ENCODE measurements at regions not wholly inside any gene's neighbourhood (a gene's known extent, or its start where the extent isn't known, plus 50 kb on each side); places are given as distances from the start of the nearest gene placed in this dataset.
"Not testable (repeated sequence)": the region's sequence is repeated elsewhere in the genome, so short reads cannot be mapped to it uniquely, and the experiment has no call there.

DNA sequence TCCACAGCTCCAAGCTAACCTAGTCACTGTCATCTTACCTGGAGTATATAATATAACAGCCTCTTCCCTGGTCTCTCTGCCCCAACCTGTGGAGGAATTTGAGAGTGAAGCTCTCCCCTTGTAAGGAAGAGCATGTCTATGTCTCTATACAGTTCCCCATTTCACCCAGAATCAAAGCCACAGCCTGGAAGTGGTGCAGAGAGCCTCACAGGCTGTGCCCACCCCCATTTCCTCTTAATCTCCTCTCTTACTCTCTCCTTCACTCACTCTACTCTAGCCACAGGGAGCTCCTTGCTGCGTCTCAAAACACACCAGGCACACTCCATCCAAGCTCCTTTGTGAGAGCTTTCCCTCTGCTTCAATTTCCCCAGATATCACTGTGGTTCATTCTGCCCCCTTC is 302.5 kb upstream of the ISX start:
- no peak for DNase-seq

DNA sequence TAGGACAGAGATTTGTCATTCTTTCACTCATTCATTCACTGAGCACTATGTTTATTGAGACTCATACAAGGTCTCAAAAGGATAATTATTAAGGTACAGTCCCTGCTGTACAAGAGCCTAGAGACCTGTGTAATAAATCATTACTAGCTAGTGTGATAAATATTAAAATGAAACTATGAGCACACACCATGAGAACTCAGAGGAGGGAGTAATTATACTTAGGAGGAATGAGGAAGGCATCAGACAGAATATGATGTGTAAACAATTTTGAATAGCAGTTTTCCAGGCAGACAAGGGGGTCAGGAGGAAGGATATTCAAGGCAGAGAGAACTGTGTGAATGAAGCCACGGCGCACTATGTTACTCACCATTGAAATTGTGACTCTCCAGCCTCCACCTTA is 300.8 kb upstream of the ISX start:
- no peak for DNase-seq

DNA sequence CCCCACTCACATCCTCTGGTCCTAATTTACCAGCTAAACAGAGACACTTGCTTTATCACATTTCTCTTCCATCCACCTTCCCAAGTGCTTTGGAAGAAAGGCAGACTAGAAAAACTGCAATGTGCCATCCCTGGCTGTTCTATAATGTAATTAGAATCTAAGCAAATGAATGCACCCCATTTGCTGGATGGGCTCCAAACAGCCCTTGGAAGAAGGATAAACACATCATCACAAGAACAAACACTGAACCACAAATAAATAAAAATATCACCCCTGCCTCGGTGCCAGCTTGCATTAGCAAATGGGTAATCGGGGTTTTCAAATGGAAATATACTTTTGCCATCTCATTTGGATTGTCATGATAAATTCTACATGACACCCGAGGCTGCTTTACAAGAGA is 296.6 kb upstream of the ISX start:
- no peak for DNase-seq

DNA sequence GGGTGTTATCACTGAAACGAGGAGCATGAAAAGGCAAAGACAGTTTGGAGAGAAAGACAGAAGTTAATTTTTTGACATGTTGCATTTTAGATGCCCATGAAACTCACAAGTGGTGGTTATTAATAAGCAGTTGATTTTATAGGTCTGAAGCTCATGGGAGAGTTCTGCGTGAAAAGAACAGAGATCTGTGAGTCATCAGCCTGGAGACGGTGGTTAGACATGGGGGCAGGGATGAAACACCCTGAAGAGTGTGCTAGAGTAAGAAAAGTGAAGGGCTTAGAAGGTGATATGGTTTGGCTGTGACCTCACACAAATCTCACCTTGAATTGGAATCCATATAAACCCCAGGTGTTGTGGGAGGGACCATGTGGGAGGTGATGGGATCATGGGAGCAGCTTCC is 289.1 kb upstream of the ISX start:
- DNase-seq = no peak

DNA sequence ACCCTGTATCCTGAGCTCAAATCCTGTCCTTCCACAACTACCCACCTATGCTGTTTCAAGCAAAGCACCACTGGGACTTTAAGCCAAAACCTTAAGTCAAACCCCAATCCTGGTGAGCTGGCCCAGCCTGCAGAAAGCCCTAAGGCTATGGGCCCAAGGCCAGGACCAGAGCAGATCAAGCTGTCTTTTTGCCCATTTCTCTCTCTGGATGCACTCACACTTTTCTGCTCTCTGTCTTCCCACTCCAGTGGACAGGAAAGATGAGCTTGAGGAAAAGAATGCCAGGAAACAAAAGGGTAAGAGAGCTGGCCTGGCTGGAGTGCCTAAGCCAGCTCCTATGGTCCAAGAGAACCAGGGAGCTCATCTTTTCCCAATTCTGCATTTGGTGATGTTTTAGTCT is 284.3 kb upstream of the ISX start:
- no peak for DNase-seq

DNA sequence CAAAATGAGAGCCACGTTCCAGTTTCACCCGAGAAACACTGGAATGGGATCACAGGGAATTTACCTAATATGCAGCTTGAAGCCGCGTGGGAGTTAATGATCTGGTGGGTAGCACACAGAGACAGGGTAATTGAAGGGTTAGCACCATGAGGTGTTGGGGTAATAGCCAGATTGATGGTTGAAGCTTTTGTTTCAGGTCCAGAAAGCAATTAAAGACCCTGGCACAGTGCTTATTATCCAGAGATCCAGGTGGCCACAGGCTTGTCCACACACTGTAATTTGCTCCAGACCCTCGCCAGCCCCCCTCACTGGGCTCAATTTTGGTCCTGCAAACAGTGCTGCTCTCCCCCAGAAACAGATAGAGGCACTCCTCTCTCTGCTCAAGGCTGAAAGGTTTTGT is 282.5 kb upstream of the ISX start:
- DNase-seq = no peak

DNA sequence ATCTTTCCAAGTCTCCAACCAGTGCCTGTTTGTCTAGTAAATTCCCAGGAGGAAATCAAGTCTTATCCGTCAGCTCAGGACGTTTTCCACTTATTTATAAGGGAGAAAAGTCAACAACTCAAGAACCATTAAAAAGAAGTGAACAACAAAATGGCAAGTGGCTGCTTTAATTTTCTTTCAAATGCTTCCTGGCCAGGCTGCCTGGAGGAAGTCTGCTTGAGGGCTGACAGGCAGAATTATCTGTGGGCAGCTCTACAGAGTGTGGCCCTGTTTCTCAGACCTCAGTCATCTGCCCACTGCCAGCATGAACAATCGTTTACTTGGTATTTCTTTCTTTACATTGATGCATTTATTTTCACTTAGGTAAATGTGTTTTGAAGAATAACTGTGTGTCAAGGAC is 281.9 kb upstream of the ISX start:
- no peak for DNase-seq

DNA sequence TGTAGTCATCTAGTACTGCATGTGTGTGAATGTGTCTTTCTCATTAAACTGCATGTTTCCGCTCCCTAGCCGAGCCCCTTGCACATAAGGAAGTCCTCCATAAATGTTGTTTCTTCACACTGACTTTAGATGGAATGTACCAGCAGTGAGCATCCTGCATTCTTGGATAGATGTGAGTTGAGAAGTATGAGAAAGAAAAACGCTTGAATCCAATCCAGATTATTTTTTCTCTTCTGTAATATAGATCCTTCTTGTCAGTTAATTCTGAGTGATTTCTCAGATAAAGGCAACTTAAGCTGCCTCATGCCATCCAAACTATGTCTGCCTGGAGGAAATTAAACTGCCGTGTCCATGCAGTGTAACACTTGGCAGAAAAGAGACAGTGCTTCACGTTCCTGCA is 268.1 kb upstream of the ISX start:
- no peak for DNase-seq

DNA sequence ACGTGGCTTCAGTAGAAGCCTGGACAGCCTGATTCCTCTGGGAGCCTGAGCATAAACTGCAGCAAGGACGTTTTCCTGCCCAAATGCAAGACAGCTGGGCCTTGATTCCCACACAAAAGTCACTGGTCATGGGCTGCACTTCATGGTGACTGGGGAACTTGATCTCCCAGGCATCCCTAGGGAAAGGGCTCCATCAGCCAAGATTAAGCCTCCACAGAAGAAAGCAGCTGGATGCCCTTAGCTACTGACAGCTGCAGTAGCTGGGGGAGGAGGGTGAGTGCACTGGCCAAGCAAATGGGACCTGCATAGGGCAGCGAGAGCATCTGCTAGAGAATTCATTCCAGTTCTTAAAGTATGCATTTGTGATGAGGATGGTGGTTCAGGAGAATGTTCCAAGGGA is 267.4 kb upstream of the ISX start:
- DNase-seq = no peak

DNA sequence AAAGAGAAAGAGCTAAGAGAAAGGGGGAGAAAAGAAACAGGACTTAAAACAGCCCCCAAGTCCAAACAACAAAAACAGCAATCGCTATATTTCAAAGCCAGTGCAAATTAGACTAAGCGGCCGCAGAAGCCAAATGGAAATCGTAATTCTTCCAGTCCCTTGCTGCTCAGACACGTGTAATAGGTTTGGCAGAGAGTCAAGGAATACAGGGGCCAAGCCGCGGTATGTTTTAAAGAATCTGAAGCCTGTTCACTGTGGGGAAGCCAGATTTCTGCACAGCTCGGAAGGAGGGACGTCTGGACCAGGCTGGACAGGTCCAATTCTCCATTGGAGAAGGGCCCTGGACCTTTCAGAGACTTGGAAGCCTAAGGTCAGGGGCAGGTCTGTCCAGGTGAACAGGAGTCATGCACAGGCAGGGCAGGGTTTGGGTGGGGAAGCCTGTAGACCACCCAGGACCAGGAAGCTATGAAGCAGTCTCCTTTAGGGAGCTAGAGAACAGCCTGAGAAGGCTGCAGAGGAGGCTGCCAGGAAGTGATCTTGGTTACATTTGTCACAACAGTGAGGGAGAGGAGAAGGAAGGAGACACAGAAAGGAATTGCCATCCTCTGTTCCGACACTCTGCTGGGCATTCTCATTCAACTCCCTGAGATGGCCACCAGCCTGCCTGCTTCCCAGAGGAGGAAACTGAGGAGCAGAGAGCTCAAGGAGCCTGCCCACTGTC is 265.5 kb upstream of the ISX start:
- DNase-seq = no peak

DNA sequence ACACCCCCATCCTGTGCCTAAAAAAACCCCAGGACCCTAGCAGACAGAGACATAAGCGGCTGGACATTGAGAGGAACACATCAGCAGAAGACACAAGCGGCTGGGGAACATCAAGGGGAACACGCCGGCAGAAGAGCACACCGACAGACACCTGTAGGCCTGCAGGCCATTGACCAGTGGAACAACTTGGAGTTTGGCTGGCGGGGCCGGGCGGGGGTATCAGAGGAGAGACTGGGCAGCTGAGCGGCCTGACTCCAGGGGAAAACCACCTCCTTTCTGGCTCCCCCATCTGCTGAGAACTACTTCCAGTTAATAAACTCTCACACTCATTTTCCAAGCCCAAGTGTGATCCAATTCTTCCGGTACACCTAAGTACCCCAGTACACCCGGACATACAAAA is 264.7 kb upstream of the ISX start:
- DNase-seq = no peak

DNA sequence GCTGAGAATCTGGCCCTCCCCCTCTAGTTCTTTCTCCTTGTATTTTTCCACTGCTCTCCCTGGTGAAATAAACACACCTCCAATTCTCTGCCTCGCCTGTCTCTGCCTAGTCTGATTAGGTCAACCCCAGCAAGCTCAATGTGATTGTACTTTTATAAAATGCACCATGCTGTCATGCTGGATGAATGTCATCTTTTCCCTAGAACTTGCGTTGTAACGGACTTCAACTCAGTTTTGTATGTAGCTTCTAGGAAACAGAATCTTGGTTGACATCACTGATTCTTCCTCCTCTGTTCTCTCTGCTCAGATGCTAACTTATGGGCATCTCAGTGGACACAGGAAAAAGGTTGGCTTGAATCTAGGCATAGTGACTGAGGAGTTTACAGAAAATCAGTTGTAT is 261.9 kb upstream of the ISX start:
- no peak for DNase-seq

DNA sequence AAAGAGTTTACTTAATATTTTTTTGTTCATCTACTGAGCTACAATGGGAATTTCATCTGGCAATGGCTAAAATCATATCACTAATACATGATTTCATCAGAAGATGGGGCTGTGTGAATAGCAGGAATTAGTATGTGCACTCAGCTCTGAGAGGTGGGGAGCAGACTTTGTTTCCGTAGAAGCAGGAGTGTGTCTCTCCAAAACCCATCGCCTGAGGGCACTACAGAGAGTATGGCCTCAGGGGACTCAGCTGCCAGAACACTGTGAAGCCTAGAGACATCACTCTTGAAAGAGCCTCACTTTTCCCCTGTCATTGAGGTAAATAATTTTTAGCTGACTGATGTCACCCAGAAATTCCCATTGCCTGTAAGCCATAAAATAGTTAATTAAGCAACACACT is 261.4 kb upstream of the ISX start:
- DNase-seq = no peak

DNA sequence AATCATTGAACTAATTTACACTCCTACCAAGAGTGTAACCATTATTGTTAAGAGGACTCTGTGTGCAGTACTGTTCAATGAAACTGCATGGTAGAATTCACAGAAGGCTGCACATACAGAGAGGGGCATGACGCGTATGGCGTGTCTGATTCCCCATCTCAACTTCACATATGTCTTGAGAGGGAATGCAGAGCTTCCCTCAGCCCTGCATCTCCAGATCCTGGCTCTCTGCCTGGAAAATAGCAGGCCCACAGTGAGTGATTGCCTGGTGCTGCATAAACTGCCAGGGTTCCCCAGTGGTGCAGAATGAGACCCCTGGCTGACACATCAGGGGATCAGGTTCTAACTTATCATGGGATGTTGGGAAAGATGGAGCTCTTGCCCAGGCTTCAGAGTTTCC is 260.2 kb upstream of the ISX start:
- no peak for DNase-seq

DNA sequence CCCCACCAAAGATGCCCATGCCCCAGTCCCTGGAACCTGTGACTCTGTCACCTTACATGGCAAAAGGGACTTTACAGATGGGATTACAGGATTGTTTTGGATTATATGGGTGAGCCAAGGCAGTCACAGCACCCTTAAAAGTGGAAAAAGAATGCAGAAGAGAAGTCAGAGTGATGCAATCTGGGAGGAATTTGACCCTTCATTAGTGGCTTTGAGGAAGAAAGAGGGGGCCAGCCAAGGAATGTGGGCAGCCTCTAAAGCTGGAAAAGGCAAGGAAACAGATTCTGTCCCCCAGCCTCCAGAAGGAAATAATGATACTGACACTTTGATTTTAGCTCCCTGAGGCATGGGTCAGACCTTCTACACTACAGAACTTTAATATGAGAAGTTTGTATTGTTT is 257.3 kb upstream of the ISX start:
- DNase-seq = no peak

DNA sequence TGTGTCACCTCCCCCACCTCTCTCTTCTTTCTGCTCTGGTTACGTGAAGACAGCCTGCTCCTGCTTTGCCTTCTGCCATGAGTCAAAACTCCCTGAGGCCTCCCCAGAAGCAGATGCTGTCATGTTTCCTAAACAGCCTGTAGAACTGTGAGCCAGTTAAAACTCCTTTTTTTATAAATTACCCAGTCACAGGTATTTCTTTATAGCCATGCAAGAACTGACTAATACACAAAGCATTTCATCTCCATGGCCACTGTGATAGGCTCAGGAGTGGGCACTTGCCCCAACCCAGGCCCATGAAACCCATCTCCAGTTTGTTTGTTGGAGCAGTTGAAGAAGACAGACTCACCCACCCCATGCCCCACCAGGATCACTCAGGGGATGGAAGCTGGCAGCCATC is 253.3 kb upstream of the ISX start:
- DNase-seq = no peak

DNA sequence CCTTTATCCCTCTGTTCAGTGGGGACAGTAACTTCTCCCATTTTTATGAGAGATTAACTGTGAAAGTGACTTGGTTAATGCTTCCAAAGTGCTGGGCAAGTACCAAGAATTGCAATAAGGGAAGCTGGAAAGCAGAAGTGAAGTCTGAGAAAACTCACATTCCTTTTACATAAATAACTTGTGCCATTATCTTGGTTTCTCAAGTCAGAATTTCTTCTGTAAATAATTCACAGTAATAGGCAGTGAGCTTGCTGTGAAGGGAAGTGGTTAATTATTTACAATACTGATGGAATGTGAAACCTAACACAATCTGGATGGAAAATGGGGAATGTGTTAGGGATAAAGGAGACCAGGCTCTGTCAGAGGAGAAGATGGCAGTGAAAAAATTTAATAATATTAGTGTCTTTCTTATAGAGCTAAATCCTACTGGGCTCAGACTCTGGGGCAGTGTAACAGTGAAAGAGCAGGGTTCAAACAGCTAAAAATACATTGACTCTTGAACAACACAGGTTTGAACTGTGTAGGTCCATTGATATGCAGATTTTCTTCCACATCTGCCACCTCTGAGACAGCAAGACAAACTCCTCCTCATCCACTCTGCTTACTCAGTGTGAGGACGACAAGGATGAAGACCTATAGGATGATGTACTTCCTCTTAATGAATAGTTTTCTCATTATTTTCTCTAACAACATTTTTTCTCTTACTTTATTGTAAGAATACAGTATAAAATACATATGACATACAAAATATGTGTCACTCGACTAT is 251.5 kb upstream of the ISX start:
- no peak for DNase-seq

DNA sequence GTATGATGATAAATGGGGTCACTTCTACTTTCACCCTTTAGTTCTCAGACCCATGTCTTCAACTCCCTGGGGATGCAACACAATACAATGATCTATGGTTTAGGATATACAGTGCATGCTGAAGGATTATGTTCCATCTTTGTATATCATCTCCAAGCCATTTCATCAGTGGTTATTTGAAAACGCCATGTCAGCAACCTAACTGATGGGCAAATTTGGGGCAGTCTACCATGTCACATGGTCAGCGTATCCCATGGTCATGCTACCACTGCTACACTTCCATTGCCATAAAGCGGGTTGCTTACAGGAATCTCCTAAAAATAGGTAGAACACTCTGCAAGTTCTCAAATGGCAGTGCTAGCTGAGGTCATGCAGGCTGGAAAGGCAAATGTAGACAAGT is 236.5 kb upstream of the ISX start:
- DNase-seq = no peak

DNA sequence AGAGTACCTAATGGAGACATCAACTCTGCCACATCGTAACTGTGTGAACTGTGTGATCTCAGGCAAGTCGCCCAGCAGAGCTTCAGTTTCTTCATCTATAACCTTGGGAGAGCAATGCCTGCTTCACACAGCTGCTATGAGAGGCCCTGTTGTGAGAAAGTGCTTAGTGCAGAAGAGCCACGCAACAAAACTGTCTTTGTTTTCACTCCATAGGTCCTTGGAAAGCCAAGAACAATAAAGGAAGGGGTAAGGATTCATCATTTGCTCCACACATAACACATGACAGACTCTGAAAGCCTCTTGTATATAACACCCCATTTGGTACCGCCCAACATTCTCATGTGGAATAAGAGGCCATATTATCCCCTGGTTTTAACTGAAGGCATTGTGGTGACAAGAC is 231.9 kb upstream of the ISX start:
- DNase-seq = no peak

DNA sequence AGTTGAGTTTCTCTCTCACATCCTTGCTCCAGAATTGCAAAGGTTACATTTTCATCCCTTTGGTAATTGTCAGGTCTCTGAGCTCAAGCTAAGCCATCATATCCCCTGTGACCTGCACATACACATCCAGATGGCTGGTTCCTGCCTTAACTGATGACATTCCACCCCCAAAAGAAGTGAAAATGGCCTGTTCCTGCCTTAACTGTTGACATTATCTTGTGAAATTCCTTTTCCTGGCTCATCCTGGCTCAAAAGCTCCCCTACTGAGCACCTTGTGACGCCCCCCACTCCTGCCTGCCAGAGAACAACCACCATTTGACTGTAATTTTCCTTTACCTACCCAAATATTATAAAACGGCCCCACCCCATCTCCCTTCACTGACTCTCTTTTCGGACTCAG is 231.4 kb upstream of the ISX start:
- DNase-seq = not testable (repeated sequence)

DNA sequence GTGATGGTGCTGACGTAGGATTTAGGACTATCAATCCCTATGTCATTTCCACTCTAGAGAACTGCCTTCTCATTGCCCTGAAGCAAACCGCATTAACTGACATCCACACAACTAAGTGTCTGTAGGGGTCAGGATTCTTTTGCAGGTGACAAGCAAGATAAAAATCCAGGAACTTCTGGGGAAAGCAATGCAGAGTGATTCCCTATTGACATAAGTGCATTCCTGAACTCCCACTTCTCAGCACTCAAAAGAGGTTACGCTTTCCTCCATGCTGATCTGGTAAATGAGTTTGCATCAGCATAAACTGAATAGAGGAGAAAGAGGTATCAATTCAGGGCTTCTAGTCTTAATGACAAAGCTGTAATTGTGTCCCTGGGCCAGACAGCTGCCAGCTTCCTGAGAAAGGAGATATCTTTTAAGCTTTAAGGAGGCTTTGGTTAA is 224.6 kb upstream of the ISX start:
- DNase-seq = no peak

DNA sequence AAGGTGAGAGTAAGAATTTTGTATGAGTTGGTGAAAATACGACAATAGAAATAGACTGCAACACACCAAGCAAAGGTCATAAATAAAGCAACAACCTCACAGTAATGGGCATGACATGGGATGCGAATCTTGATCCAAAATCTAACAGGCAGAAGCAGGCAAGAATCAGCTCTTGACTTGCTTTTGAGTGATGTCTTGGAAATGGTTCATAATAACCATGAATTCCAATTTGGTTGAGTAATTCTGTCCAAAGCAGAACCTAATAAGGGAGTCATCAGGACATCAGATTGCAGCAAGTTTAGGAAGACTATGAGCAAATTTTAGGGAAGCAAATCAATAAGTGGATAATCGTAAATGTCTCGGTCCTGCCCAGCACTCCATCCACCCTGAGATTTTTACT is 224.0 kb upstream of the ISX start:
- DNase-seq = no peak

DNA sequence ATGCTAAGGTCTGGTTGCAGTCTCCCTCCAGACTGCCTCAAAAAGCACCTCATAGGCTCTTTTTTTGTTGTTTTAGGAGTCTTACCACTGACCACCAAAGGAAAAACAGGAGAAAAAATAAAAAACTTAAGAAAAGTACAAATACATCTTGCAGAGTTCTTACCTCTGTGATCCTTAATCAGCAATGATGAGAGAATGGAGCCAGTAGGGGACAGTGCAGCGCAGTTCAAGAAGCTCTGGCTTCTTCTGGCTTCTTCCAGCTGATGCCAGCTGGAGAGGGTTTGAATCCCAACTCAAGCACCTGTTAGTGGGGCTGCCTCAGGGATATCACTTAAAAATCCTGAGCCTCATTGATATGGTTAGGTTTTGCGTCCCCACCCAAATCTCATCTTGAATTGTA is 223.3 kb upstream of the ISX start:
- DNase-seq = no peak

DNA sequence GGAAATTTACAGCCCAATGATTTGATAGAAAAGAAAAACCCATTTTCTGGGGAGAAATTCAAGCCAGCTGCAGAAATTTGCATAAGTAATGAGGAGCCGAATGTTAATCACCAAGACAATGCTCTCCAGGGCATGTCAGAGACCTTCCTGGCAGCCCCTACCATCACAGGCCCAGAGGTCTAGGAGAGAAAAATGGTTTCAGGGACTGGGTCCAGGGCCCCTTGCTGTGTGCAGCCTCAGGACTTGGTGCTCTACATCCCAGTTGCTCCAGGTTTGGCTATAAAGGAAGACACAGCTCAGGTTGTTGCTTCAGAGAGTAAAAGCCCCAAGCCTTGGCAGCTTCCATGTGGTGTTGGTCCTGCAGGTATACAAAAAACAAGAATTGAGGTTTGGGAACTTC is 222.2 kb upstream of the ISX start:
- not testable (repeated sequence) for DNase-seq

DNA sequence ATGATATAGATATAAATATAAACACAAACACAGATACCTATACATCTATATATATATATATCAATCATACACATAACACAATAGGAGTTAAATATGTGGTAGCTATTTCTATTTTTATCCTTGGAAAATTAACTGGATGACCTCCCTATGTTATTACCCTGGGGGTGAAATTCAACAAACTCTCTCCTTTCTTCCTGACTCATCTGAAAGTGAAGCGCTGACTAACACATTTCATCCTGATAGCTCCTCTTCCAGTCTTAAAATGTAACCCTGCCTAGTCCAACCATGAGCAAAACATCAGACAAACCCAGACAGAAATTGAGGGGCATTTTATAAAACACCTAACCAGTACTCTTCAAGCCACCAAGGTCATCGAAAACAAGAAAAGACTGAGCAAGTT is 220.6 kb upstream of the ISX start:
- no peak for DNase-seq
